HG03095 (cell line): ENCODE measurements at regions not wholly inside any gene's neighbourhood (a gene's known extent, or its start where the extent isn't known, plus 50 kb on each side); places are given as distances from the start of the nearest gene placed in this dataset.

ENCODE experiments used
- ATAC-seq: cut with Tn5 transposase; IDR thresholded peaks from one replicate; pipeline ENCODE4 v1.9.1; 2021; ENCODE audit warnings: moderate library complexity; ENCODE audit not compliant: unreplicated experiment

DNA sequence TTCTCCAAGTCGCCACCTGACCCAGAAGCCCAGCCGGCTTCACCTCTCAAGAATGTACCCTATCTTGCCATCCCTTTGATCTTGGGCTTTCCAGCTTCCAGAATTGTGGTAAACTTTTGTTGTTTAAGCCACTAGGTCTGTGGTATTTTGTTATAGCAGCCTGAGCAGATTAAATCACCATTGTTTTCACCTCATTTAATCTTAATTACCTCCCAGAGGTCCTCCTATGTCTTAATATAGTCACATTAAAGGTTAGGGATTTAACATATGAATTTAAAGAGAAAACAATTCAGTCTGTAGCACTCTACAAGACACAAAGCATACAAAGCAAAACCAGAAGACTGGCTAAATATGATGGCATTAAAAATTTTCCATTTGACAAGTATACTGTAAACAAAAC, 123.4 kb upstream of the CADM2 start:
- ATAC-seq, result no peak

- ATAC-seq, result no peak
These were observed 121.8 kb upstream of the CADM2 start for GRCh38 chr3:84836961-84837360.

GRCh38 chr3:84877092-84877491, 81.7 kb upstream of the CADM2 start:
- no peak for ATAC-seq

DNA sequence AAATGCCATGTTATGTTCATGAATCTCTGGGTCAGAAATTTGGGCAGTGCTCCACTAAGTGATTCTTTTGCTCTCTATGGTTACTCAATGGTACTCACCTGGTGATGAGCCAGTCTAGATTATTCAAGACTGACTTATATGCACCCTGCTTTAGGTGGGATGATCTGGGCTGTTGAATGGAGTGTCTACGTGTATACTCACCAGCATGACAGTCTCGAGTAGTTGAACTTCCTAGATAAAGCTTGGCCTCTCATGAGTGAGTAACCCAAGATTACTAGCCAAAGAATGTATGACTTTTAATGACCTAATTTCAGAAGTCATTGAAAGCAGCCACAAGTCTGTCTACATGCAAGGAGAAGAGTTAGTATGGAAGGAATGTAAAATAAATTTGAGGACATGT, 77.5 kb upstream of the CADM2 start:
- no peak for ATAC-seq

GRCh38 chr3:84885199-84885882, 73.4 kb upstream of the CADM2 start:
- ATAC-seq, result no peak

- ATAC-seq, result no peak
These were observed 66.9 kb upstream of the CADM2 start for GRCh38 chr3:84891851-84892250.

GRCh38 chr3:84893211-84893610, 65.6 kb upstream of the CADM2 start:
- no peak for ATAC-seq

DNA sequence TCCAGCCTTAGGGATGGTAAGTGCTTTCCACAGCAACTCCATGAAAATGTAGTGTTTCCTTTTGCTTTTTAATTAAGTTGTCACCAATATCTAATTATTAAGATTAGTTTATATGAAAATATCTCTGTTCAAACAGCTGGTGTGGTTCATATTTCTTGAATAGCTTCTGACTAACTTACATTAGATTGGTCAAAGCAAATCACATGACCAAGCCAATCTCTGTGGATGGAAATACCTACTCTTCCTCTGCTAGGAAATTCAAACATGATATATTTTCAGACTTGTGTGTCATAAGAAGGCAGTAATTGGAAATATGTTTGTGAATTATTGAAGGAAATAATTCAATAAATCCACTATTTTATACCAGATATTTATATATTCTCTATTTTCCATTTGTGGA, 54.6 kb upstream of the CADM2 start:
- no peak for ATAC-seq

- no peak for ATAC-seq
These were observed 53.8 kb upstream of the CADM2 start for GRCh38 chr3:84904816-84905555.

DNA sequence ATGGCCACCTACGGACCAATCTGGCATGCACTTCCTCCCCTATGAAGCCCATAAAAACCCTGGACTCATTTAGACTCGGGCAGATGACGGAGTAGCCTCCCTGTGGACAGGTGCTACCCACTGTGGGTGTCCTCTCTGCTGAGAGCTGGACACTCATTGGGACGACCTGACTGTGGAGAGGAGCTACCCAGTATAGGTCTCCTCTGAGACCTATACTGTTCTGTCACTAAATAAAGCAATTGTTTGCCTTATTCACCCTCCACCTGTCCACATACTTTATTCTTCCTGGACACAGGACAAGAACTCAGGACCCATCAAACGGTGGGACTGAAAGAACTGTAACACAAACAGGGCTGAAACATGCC, 53.3 kb upstream of the CADM2 start:
- ATAC-seq, result no peak

- ATAC-seq, result no peak
These were observed 52.7 kb upstream of the CADM2 start for GRCh38 chr3:84906065-84906464.
